Ectodermal cell (in vitro differentiated cells): ENCODE measurements at regions not wholly inside any gene's neighbourhood (a gene's known extent, or its start where the extent isn't known, plus 50 kb on each side); places are given as distances from the start of the nearest gene placed in this dataset.

ENCODE experiments used
- H3K27ac ChIP-seq: 2 replicates; pipeline ENCODE4 v1.7.0; 2013; ENCODE audit warnings: mild to moderate bottlenecking, low read depth, low read length; ENCODE audit not compliant: insufficient read depth, poor library complexity, severe bottlenecking
- H3K27me3 ChIP-seq: 2 replicates; pipeline ENCODE4 v1.7.0; 2013; ENCODE audit warnings: mild to moderate bottlenecking, low read length; ENCODE audit not compliant: insufficient read depth, control insufficient read depth, poor library complexity, severe bottlenecking
- H3K36me3 ChIP-seq: one replicate; pipeline ENCODE4 v1.7.0; 2013; ENCODE audit warnings: low read length; ENCODE audit not compliant: control insufficient read depth, insufficient read depth
- H3K4me1 ChIP-seq: one replicate; pipeline ENCODE4 v1.7.0; 2013; ENCODE audit warnings: low read length; ENCODE audit not compliant: control insufficient read depth, insufficient read depth
- H3K4me3 ChIP-seq: 2 replicates; pipeline ENCODE4 v1.7.0; 2013; ENCODE audit warnings: low read depth, low read length, control low read depth; ENCODE audit not compliant: insufficient read depth
- H3K9me3 ChIP-seq: 2 replicates; pipeline ENCODE4 v1.7.0; 2013; ENCODE audit warnings: mild to moderate bottlenecking, low read length, moderate library complexity; ENCODE audit not compliant: control insufficient read depth
- WGBS, 2 experiments: methylation state at CpG; one replicate each; pipeline ENCODE4 v1.1.7; 2013; ENCODE audit warnings: missing lambda C conversion rate in 2 of 2; 5-methylcytosine and 5-hydroxymethylcytosine counted together

DNA sequence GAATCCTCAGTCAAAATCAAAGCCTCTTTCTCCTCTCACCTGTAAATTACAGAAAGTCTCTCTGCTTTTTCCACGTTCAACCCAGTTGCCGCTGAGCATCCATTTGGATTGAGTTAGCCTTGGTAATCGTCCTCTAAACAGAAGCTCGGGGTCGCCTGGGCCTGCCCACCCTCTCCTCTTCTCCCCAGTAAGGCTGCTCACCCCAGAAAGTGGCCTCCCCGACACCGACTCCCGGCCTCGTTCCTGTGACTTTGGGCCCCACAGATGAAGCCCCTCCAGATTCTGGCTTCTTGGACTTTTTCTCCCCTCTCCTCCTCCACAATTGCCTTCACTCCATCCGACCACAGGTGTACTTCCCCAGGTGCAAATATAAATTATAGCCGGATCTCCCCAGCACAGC is 1500.0 kb downstream of the BRD1 start:
- Histone ChIP-seq H3K27me3 (no peaks in the 10 kb centered on the region), H3K4me1 (no peaks in the 10 kb centered on the region), H3K27ac (no peak overlapping the region), H3K4me3 (no peak overlapping the region), H3K9me3 (no peaks in the 10 kb centered on the region), H3K36me3 (no peaks in the 10 kb centered on the region)
- 91% methylated on average over 11 of the region's 11 CpGs for WGBS, 2 experiments

- Histone ChIP-seq H3K4me3 (no peak overlapping the region), H3K9me3 (no peaks in the 10 kb centered on the region), H3K27ac (no peak overlapping the region), H3K4me1 (peaks cover 13% of the 10 kb centered on the region), H3K27me3 (no peaks in the 10 kb centered on the region), H3K36me3 (no peaks in the 10 kb centered on the region)
- 93 to 94% methylated on average over 7 of the region's 7 CpGs for WGBS, 2 experiments
These were observed 1503.9 kb downstream of the BRD1 start for GRCh38 chr22:48323746-48324145.

- no peak overlapping the region for H3K4me3 ChIP-seq
- H3K27ac ChIP-seq: no peak overlapping the region
- peaks cover 13% of the 10 kb centered on the region for H3K4me1 ChIP-seq
- H3K9me3 ChIP-seq: no peaks in the 10 kb centered on the region
- H3K36me3 ChIP-seq: no peaks in the 10 kb centered on the region
- H3K27me3 ChIP-seq: no peaks in the 10 kb centered on the region
- no CpG with 5 or more reads among the region's 2 CpGs for WGBS, 2 experiments
These were observed 1504.8 kb downstream of the BRD1 start for GRCh38 chr22:48322907-48323306.

DNA sequence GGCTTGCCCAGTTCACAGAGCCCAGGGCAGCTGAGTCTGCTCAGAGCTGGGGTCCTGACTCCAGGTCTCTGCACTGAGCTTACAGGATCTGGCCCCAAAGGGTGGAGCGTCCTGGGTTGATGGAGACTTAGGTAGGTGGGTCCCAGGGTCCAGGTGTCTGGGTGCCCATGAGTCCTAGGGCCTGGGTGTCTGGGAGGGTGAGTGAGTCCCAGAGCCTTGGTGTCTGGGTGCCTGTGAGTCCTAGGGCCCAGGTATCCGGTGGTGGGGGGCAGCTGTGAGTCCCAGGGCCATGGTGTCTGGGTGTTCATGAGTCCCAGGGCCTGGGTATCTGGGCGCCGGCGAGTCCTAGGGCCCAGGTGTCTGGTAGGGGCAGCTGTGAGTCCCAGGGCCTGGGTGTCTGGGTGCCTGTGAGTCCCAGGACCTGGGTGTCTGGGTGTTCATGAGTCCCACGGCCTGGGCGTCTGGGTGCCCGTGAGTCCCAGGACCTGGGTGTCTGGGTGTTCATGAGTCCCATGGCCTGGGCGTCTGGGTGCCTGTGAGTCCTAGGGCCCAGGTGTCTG is 1505.6 kb downstream of the BRD1 start:
- H3K27ac ChIP-seq: no peak overlapping the region
- no peaks in the 10 kb centered on the region for H3K36me3 ChIP-seq
- H3K9me3 ChIP-seq: no peaks in the 10 kb centered on the region
- 84 to 87% methylated on average over 9 of the region's 9 CpGs for WGBS, 2 experiments
- H3K4me3 ChIP-seq: no peak overlapping the region
- H3K27me3 ChIP-seq: no peaks in the 10 kb centered on the region
- H3K4me1 ChIP-seq: peaks cover 13% of the 10 kb centered on the region

DNA sequence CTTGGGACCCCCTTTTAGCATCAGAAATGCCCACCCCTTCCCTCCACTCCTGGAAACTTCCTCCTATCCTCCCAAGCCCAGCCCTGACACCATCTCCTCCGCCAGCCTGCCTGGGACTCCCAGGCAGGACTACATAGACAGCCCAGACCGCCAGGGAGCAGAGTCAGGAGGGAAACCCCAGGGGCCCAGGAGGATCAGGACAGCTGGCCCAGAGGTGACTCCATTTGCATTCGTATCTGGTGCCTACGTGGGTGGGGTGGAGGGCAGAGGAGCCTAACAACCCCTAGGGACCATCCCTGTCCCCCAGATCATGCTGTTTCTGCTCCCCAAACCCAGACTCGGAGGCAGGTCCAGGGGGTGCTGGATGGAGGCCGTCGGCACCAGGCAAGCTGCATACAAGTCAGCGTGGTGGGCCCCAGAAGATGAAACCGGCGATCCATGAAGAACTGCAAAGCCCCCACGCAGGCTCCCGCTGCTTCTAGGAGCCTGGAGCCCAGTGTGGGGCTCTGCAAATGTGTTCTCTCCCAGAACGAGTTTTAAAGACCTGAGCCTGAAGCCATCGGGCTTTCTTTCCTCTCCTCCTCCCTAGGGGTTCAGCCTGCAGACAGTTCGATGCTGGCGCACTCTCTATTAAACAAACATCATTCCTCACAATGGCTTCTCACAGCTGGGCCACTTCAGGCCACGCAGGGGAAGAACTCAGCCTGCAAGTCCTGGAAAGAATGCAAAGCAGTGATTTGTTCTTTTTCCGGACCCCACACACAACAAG is 1506.8 kb downstream of the BRD1 start:
- WGBS, 2 experiments: 43 to 44% methylated on average over 18 of the region's 18 CpGs
- no peaks in the 10 kb centered on the region for H3K9me3 ChIP-seq
- no peak overlapping the region for H3K27ac ChIP-seq
- peaks cover 13% of the 10 kb centered on the region for H3K4me1 ChIP-seq
- no peaks in the 10 kb centered on the region for H3K36me3 ChIP-seq
- no peaks in the 10 kb centered on the region for H3K27me3 ChIP-seq
- H3K4me3 ChIP-seq: no peak overlapping the region

- Histone ChIP-seq H3K4me3 (no peak overlapping the region), H3K27me3 (no peaks in the 10 kb centered on the region), H3K27ac (no peak overlapping the region), H3K9me3 (no peaks in the 10 kb centered on the region), H3K4me1 (peaks cover 13% of the 10 kb centered on the region), H3K36me3 (no peaks in the 10 kb centered on the region)
- WGBS, 2 experiments: 88 to 90% methylated on average over 13 of the region's 13 CpGs
These were observed 1507.5 kb downstream of the BRD1 start for GRCh38 chr22:48320048-48320682.

- no peak overlapping the region for H3K27ac ChIP-seq
These were observed 1508.2 kb downstream of the BRD1 start for GRCh38 chr22:48319321-48320047.

DNA sequence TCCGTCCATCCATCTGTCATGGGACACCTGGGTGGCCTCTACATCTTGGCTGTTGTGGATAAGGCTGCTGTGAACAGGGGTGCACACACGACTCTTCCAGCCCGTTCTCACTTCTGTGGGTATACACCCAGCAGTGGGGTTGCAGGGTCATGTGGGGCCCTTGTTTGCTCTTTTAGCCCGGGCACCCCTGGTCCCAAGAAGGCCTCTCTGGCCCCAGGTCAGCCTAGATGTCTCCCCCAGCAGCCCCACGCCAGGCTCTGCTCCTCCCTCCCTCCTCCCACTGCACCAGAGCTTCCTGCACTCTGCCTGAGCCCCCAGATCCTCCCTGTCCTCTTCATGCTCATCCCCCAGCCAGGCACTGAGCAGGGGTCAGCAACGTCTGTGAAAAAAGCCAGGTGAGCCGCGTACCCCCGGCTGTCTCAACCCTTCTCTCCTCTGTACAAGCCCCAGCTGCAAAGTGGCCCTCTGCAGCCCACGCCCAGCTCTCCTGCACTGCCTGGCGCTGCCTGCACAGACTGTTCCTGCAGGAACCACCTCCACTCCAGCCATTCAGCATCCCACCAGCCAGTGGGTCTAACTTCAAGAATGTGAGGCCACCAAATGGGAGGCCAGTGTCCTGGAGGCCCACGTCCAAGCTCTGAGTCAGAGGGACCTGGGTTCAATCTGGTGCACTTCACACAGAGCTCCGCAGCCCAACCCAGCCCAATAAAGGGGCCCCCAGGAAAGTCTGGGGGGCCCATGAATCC is 1508.9 kb downstream of the BRD1 start:
- Histone ChIP-seq H3K27me3 (no peaks in the 10 kb centered on the region), H3K9me3 (no peaks in the 10 kb centered on the region), H3K4me3 (no peak overlapping the region), H3K4me1 (peaks cover 13% of the 10 kb centered on the region), H3K27ac (no peak overlapping the region), H3K36me3 (no peaks in the 10 kb centered on the region)
- WGBS, 2 experiments: 92% methylated on average over 13 of the region's 13 CpGs

More at GRCh38 chr22:48319321-48320047, 1508.2 kb downstream of the BRD1 start:
- 94 to 95% methylated on average over 14 of the region's 14 CpGs for WGBS, 2 experiments
- Histone ChIP-seq H3K4me3 (no peak overlapping the region), H3K4me1 (peaks cover 13% of the 10 kb centered on the region), H3K27me3 (no peaks in the 10 kb centered on the region), H3K36me3 (no peaks in the 10 kb centered on the region), H3K9me3 (no peaks in the 10 kb centered on the region)

GRCh38 chr22:48318173-48318572 is 1509.5 kb downstream of the BRD1 start:
- Histone ChIP-seq H3K36me3 (no peaks in the 10 kb centered on the region), H3K9me3 (no peaks in the 10 kb centered on the region), H3K4me3 (no peak overlapping the region), H3K4me1 (peaks cover 13% of the 10 kb centered on the region), H3K27ac (no peak overlapping the region), H3K27me3 (no peaks in the 10 kb centered on the region)
- 90 to 94% methylated on average over 6 of the region's 6 CpGs for WGBS, 2 experiments
